COLO668 (cell line): ENCODE measurements at regions not wholly inside any gene's neighbourhood (a gene's known extent, or its start where the extent isn't known, plus 50 kb on each side); places are given as distances from the start of the nearest gene placed in this dataset.

Experiments used
- DNase-seq: peaks from one replicate; lab custom pipeline; 2025; ENCODE audit not compliant: unreplicated experiment; lab: John Stamatoyannopoulos, UW

DNA sequence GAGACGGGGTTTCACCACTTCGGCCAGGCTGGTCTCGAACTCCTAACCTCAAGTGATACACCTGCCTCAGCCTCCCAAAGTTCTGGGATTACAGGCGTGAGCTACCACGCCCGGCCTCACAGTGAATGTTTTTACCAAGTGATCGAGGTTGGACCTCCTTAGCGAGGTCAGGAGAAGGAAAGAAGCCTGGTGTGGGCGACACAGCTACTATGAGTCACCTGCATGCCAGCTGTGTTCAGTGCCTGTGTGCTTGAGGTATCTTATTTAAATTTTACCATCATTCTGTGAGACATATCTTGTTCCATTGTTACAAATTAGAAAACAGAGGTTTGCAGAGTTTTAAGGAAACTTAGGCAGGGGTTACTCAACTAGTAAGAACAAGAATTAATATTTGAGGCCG lies 174.8 kb upstream of the DYNLRB2 start:
- DNase-seq, result no peak

DNA sequence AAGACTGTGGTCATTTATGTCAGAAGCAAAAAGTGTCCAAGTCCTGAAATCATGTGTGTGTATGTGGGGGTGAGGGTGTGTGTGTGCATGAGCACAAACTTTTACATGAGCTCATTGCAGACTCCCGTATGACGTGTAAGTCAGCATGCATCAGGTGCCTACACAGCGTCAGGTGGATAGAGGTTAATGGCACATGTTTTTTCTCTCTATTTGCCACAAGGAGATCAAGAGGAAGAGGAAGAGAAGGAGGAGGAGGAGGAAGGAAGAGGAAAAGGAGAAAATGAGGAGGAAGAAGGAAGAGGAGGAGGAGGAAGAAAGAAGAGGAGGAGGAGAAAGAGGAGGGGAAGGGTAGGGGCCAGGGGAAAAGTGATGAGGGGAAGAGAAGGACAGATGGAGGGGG lies 178.0 kb upstream of the DYNLRB2 start:
- DNase-seq, result no peak

- no peak for DNase-seq
These were observed 184.4 kb upstream of the DYNLRB2 start for GRCh38 chr16:80356365-80356764.

GRCh38 chr16:80355335-80355734 lies 185.5 kb upstream of the DYNLRB2 start:
- DNase-seq, result no peak

DNA sequence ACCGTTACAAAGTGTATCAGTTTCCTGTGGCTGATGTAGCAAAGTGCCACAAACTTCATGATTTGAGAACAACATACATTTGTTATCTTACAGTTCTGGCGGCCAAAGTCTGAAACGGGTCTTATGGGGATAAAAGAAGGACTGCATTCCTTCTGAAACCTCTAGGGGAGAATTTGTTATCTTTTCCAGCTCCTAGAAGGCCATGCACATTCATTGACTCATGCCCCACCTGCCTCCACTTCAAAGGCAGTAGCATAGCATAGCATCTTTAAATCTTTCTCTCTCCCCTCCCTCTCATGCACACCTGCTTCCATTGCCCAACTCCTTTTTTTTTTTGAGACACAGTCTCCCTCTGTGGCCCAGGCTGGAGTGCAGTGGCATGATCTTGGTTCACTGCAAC lies 190.7 kb upstream of the DYNLRB2 start:
- DNase-seq, result no peak

GRCh38 chr16:80347900-80348299 lies 192.9 kb upstream of the DYNLRB2 start:
- no peak for DNase-seq

DNA sequence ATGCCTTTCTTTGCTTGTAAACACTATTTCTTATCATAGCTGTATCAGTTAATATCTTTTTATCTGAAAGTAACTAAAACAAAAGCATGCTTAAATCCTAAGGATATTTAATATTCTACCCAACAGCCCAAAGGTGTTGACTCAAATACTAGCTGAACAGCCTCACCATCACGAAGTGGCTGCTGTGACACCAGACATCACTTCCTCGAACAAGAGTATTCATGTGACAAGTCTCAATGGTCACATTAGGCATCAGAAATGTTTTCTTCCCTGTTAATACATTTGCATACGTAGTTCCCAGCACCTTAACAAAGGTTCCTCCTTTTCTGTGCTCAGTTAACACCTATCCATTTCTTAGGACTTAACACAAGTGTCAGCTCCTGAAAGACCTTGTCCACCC lies 193.8 kb upstream of the DYNLRB2 start:
- no peak for DNase-seq

DNA sequence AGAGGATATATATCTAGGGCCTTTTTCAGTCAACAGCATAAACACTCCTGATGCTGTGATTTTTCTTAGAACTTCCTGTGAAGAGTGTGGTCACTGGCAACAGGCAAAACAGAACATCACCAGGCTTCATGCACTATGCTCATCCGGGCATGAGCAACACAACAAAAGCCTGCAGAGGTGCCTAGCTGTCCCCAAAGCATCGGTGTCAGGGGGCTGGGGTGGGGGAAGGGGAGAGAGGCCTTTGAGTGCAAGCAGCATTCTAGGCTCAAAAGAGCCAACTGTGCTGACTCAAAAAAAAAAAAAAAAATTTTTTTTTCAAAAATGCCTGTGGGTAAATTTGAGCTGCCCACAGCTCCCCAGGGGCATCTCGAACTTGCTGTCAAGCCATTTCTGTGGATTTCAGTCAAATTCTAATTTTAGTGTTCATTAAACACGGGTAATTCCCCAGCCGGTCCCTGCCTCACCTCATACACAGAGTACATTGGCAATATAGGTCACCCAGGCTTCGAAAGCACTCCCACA lies 194.6 kb upstream of the DYNLRB2 start:
- DNase-seq, result no peak

- no peak for DNase-seq
These were observed 195.1 kb upstream of the DYNLRB2 start for GRCh38 chr16:80345701-80346100.

DNA sequence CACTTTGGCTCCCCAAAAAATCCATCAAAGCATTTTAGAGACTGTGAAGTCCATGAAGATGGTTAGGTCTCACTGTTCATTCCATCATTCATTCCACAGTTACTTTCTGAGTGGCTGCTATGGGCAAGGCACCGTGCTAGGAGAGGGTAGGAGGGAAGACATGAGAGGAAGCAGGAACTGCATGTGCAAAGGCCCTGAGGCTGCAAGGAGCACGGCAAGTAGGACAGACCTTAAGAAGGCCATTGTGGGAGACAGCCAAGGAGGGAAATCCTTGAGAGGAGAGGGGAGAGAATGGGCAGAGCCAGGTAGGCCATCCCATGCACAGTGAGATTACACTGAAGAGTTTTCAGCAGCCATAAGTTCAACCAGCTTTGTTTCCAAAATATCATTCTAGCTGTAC lies 196.2 kb upstream of the DYNLRB2 start:
- no peak for DNase-seq

DNA sequence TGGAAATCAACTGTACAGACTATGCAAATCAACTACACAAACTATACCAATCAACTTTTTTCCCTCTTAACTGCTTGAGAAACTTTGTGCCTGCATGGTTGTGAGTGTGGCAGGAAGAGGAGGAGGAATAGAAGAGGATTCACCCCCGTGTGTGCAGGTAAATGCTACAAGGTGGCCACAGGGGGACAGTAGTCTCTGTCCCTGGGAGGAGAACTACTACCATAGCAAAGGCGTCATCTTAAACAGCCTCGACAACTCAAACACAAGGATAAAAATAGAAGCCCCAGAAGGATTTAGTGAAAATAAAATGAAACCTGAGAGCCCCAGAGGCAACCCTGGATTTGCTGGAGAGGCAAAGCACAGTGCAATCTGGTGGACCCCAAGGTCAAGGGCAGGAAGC lies 199.5 kb upstream of the DYNLRB2 start:
- no peak for DNase-seq

- DNase-seq, result no peak
These were observed 203.0 kb upstream of the DYNLRB2 start for GRCh38 chr16:80337786-80338185.

GRCh38 chr16:80330803-80331202 lies 210.0 kb upstream of the DYNLRB2 start:
- no peak for DNase-seq

DNA sequence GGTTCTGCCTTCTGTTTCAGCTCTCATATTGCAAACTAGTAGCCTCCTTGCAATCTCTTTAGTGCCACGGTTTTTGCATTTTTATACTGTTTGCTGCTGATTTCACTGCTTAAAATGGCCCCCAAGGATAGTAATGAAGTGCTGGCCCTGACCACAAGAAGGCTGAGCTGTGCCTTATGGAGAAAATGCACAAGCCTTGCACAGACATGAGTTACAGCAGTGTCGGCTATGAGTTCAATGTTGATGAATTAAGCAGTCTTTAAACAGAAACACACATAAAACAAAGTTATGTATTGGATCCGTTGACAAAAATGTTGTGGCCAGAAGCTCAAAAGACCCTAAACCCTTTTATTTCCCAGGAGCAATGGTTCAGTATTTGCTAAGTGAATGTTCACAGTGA lies 210.6 kb upstream of the DYNLRB2 start:
- no peak for DNase-seq

- no peak for DNase-seq
These were observed 213.1 kb upstream of the DYNLRB2 start for GRCh38 chr16:80327740-80328139.

GRCh38 chr16:80324371-80324770 lies 216.4 kb upstream of the DYNLRB2 start:
- no peak for DNase-seq

- no peak for DNase-seq
These were observed 217.0 kb upstream of the DYNLRB2 start for GRCh38 chr16:80323808-80324195.

GRCh38 chr16:80323187-80323807 lies 217.5 kb upstream of the DYNLRB2 start:
- DNase-seq, result no peak

DNA sequence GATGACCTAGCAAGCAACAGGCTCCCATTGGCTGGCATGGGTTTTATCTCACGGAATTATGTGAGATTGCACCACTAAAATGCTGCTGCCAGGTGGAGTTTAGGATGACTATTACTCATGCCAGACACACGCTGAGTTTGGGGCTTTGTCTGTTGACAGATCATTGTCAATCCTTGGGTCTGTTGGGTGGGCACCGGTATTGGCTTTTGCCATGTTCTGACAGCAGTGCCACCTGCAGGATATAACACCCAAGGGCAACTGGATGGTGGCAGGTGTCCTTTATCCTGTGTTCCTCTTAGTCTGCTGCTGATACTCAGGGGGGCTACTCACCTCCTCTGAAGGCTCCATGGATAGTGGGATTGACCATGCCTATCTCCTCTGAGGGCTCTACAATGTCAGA lies 221.6 kb upstream of the DYNLRB2 start:
- DNase-seq, result peak; percentile 56

DNA sequence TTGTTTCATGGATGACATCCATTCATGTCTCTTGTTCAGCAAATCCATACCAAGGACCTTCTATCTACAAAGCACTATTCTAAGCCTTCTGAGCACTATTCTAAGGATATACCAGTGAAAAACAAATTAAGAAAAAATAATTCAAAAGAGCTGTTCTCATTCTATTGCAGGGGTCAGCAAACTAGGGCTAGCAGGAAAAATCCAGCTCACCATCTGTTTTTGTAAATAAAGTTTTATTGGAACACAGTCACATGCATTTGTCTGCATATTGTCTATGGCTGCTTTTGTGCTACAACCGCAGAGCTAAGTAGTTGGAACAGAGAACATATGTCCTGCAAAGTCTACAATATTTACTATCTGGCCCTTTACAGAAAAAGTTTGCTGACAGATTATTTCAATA lies 222.7 kb upstream of the DYNLRB2 start:
- no peak for DNase-seq

DNA sequence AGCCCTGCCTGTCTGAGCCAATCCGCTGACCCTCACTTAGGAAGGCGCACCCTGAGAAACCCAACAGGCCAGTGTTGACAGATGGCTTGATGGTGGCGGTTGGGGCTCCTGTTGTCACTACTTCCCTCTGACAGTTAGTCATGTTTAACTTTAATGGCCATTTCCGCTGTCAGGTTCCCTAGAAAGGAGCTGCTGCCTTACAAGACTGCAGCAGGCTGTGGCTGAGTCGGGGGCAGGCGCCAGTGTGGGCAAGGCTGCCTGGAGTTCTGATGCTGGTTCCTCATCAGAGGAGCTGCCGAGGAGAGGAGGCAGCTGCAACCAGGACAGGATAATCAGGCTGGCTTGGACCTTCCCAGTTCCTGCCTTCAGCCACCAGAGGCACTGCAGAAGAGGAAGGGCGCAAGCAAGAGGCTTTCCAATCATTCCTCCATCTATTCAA lies 223.2 kb upstream of the DYNLRB2 start:
- DNase-seq, result peak; percentile 9

- DNase-seq, result no peak
These were observed 223.7 kb upstream of the DYNLRB2 start for GRCh38 chr16:80317116-80317515.

DNA sequence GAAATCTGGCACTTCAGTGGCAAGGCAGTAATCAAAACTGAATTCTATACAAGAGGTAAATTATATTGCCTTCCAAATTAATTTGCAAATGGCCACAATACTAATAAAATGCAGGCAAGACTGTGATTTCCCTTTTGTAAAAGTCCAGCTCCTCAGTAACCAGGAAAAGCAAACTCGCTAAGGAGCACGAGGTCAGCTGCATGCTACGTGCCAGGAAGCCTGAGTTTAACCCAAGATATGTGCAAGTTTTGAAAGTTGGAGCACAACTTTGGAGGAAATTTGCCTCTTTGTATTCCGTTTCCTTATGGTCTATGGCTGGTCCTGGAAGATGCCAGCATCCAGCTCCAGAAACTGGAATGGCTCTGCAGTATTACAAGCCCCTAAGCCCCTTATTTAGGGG lies 226.8 kb upstream of the DYNLRB2 start:
- DNase-seq, result no peak
